ENCODE measurements at regions not wholly inside any gene's neighbourhood (a gene's known extent, or its start where the extent isn't known, plus 50 kb on each side); places are given as distances from the start of the nearest gene placed in this dataset.

DNA sequence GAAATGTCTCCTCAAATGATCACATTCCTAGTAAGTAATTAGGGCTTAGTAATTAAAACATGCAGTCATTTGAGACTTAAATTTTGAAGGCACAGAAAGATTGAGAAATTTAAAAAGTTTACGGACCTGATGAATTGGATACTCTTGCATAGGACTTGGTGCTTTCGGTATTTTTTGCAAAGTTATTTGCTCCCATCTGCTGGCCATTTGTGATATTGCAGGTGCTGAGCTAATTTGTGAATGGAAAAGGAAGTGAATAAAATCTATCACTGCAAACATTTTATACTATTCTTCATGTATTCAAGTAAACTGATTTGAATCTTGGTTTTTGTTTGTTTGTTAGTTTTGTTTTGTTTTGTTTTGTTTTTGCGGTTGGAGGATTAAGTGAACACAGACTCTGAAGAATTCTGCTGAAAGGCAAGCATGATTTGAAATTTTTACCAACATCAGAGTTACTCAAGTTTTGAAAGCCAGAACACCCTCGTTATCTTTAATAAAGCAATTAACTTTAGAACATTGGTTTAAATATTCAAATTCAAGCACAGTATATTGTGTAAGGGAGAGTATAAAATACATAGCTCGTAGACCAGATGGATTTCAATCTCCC lies 689.5 kb upstream of the RBFOX1 start:
- DNase-seq = peak; percentile 32

GRCh38 chr16:6642271-6642670 lies 690.4 kb upstream of the RBFOX1 start:
- DNase-seq = no peak

- DNase-seq = no peak
Observed at GRCh38 chr16:6641091-6641490, 691.6 kb upstream of the RBFOX1 start.

DNA sequence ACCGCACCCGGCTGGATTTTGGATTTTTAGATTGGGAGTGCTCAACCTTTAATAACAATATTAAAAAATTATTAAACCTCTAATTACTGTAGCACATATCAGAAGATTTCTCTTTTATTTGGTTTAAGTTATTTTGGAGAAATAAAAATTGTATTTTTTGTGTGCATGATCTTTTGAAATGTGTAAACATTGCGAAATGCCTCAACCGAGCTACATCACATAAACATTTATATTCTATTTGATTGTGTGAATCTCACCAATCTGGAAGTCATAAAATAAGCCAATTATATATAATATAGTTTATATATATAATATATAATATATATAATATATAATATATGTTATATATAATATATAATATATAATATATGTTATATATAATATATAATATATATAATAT lies 696.2 kb upstream of the RBFOX1 start:
- no peak for DNase-seq

- no peak for DNase-seq
Observed at GRCh38 chr16:6634151-6634550, 698.5 kb upstream of the RBFOX1 start.

- no peak for DNase-seq
Observed at GRCh38 chr16:6633456-6633855, 699.2 kb upstream of the RBFOX1 start.

- DNase-seq = no peak
Observed at GRCh38 chr16:6629110-6629509, 703.5 kb upstream of the RBFOX1 start.

DNA sequence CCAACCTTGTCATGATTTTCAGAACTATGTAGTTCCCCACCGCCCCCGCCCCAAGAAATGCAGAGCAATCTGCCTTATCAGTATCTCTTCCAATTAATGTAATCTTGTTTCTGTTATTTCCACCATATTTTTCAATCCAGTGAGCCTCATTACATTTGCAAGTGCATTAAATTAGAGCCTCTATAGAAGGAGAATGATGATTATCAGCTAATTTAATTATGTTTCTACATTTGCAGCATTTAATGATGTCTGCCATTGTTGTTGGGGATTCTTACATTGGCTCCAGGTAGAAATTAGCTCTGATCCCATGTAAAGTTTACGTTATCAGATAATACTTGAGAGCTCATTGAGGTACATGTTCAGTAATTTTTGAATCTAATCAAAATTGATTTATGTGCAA lies 707.0 kb upstream of the RBFOX1 start:
- no peak for DNase-seq

DNA sequence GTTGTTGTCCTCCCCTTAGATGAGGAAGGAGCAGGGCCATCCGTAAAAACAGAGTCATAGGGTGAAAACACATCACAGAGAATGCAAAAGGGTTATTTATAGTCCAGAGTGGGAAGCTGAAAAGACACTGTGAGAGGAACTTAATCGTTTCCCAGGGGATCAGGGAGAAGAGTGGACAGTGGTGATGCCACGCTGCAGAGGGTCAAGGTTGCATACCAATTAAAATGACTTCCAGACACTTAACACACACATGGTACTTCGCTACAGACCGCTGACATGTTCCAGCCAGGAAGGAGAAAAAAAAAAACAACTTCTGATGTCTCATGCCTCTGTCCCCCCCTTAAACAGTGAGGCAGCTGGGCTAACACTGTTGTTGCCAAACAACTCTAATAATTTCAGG lies 713.8 kb upstream of the RBFOX1 start:
- no peak for DNase-seq

DNA sequence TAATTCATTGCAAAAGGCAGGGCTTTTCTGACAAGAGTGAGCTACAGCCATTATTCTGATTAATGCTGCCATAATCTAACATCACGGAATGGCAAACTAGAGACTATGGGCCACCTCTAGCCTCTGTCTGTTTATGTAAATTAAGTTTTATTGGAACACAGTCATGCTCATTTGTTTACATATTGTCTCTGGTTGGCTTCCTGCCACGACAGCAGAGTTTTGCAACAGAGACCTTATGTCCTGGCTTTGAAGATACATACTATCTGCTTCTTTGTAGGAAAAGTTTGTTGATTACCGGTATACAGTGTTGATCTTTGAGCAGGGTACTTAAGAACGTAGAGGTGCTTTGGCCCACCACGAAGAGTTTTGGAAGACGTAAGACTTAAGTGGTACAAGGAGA lies 715.9 kb upstream of the RBFOX1 start:
- no peak for DNase-seq

GRCh38 chr16:6615636-6616035 lies 717.0 kb upstream of the RBFOX1 start:
- DNase-seq = no peak

GRCh38 chr16:6611535-6611934 lies 721.1 kb upstream of the RBFOX1 start:
- no peak for DNase-seq

GRCh38 chr16:6605490-6605889 lies 727.2 kb upstream of the RBFOX1 start:
- DNase-seq = no peak

GRCh38 chr16:6603780-6604325 lies 728.8 kb upstream of the RBFOX1 start:
- DNase-seq = no peak

DNA sequence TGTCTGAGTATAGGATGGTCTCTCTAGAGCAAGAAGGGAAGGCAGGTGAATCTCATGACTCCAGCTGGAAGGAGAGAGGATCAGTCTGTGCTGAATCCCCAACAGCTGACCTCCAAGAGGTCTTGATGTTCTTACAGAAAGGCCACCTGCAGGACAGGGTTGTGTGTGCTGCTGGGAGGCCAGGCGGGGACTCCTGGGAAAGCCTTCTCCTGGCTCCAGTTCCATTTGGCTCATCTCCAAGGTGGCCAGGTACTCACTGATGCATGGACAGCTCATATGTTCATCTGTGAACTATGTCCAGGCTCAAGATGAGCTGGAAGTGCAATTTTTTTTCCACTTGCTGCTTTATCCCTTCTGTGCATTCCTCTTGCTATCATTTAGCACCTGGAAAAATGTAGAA lies 730.2 kb upstream of the RBFOX1 start:
- DNase-seq = no peak

DNA sequence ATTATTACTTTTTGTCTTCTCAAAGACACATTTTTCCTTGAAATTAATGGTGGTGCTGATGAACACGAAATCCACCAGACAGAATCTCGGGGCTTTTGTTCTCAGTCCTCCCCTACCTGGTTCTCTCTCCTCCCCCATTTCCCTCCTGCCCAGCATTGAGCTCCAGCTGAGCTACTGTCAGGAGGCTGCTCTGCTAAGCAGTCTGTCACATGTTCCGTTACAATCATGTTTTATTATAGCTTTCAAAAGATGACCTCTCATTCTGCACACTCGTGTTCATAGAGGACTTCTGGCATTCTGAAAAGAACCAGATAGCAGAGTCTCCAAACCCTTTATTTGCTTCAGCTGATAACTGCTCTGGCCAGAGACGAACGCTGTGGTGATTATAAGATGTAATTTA lies 732.5 kb upstream of the RBFOX1 start:
- no peak for DNase-seq

DNA sequence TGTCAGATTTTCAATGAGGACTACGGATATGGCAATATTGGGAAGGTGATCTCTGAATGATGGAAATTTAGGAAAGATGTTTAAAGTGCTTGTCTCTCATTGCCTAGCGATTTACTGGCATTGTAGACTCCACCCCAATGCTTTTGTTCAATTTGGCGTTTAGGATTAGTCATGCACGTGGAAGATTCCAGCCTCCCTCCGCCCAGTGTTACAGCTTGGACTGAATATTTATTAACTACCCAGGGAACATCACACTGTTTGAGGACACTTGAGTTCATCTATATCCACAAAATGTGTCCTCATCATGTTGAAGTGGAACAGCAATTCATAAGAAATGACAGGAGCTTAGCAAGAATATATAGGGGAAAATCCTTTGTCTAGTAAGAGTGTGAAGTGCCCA lies 738.8 kb upstream of the RBFOX1 start:
- no peak for DNase-seq

DNA sequence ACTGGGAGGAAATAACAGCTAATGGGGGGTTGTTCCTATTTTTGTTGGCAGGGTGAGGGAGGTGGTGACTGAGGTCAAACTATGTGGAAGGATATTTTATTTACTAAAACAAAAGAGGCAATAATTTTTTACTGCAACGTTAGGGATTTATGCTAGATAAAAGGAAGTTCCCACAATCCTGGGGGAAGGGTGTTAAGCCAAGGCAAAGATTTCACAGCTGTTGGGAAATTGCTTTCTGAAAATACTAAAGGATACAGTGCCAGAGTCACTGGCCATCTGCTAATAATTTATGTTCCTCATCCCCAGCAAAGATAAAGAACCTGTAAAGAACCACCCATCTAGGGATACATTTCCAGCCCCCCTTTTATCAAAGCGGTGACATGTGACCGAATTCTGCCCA lies 756.0 kb upstream of the RBFOX1 start:
- DNase-seq = no peak

GRCh38 chr16:6576113-6576512 lies 756.5 kb upstream of the RBFOX1 start:
- DNase-seq = no peak

DNA sequence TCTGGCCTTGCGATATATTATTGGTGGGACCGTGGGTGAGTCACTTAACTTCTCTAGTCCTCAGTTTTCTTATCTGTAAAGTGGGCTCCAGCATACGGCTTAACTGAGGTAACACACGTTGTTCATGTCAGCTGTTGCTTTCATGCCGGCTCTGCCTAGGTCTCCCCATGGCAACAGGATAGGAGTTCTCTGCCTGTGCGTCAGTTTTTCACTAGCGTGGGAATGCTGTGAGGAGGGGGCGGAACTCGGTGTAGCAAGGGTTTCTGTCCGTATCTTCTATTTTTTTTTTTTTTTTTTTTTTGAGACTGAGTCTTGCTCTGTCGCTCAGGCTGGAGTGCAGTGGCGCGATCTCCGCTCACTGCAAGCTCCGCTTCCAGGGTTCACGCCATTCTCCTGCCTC lies 758.5 kb upstream of the RBFOX1 start:
- no peak for DNase-seq

DNA sequence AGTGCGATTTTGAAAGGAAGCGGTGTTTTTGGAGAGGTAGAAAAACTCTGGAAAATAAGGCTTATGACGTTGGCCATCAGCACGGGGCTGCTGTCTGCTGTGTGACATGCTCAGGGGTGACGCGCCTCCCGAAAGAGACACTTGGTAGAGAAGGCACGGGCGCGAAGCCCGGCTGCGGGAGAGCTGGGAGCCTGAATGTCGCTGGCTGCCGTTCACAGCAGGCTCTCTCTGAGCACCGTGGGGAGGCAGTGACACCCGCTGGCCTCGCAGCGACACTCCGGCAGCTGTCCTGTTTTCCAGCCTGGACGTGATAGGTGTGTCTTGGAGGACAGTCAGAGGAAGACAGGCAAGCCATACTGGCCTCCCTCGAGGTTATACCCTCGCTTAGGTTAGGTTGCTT lies 759.1 kb upstream of the RBFOX1 start:
- no peak for DNase-seq

GRCh38 chr16:6571044-6571443 lies 761.6 kb upstream of the RBFOX1 start:
- DNase-seq = no peak

GRCh38 chr16:6570530-6570929 lies 762.1 kb upstream of the RBFOX1 start:
- no peak for DNase-seq

DNA sequence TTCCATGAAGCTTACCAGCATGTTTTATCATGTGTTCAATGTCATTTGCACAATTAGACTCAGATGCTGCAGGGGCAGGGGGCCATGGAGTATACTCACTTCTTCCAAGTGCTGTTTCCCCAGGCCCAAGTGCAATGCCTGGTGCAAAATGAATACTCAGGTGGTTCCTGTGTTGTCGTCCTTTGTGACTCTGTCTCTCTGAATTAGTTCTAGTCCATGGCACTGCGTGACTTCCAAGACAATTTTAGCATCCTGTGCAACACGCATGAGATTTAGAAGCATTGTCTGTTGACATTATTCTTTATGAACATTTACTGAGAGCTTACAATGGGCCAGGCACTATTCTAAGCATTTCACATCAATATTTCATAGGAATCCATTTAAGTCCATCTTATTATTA lies 769.7 kb upstream of the RBFOX1 start:
- no peak for DNase-seq

DNA sequence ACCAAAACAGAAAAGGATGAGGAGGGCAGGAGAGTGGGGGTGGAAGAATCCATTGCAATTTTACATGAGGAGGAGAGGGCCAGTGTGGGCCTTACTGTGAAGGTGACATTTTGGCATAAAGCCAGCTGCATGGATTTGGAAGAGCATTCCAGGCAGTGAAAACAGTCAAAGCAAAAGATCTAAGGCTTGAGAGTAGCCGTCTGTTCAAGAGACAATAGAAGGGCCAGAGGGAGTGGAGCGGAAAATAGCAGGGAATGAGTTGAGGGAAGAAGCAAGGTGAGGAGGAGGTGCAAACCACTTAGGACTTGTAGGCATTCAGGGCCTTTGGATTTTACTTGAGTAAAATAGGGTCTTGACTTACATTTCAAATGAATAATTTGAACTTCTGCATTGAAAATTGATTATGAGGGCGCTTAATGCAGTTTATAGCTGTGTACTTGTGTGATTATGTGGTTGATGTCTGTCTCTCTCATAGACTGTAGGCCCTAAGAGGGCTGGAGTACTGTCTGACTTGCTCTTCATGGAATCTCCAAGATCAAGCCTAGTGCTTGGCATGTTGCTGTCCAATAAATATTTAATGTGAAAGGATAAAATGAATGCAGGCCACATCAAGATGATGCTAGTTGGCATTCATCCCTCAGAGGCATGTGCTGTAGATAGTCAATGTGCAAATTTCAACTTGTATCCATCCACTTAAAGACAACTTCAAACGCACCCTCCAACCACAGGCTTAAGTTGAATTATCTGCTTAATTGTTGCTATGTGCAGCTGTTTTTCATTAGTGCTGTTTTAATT lies 772.1 kb upstream of the RBFOX1 start:
- no peak for DNase-seq
